ENCODE measurements at regions not wholly inside any gene's neighbourhood (a gene's known extent, or its start where the extent isn't known, plus 50 kb on each side); places are given as distances from the start of the nearest gene placed in this dataset.
A peak's percentile ranks its signal among the peaks of the same experiment; 100 is the strongest.

DNA sequence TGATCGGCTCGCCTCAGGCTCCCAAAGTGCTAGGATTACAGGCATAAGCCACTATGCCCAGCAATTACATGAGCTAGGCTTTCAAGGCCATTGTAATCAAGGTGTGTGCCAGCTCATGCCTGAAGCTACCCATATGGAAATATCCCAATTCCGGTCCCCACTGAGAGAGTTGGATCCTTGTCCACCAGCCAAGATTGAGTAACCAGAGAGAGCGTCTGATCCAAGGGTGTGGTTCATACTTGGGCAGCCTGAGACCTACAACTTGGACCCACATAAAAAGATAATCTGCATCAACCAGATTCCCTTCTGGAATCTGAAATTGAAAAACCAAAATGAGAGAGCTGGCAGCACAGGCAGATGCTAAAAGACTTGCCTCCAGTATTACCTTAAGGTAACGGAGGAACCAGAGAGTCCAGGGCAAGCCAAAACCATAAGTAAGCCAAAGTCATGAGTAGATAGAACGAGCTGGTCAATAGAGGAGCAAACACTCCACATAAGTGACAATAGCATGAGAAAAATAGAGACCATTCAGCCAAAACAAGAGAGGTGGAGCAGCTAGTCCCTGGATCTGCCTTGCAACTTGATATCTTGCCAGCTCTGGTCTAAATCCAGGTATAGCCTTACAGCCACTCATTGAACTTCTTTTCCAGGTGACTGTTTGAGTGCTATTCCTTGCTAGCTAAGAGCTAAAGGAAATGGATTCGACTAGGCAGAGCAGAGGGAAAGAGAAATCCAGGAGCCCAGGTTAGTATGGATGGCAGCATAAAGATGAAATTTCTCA is 63.8 kb upstream of the ATP1A1 start:
- Mint-ChIP-seq H3K36me3 (ENCODE audit: low read depth) (no peaks in the 10 kb centered on the region), H3K9me3 (no peaks in the 10 kb centered on the region), H3K27ac (peak overlapping the region; percentile 9), H3K27me3 (ENCODE audit: low read depth, poor library complexity) (no peaks in the 10 kb centered on the region), H3K4me1 (peaks cover 23% of the 10 kb centered on the region), H3K4me3 (no peak overlapping the region)
- TF ChIP-seq, protein P1, sequence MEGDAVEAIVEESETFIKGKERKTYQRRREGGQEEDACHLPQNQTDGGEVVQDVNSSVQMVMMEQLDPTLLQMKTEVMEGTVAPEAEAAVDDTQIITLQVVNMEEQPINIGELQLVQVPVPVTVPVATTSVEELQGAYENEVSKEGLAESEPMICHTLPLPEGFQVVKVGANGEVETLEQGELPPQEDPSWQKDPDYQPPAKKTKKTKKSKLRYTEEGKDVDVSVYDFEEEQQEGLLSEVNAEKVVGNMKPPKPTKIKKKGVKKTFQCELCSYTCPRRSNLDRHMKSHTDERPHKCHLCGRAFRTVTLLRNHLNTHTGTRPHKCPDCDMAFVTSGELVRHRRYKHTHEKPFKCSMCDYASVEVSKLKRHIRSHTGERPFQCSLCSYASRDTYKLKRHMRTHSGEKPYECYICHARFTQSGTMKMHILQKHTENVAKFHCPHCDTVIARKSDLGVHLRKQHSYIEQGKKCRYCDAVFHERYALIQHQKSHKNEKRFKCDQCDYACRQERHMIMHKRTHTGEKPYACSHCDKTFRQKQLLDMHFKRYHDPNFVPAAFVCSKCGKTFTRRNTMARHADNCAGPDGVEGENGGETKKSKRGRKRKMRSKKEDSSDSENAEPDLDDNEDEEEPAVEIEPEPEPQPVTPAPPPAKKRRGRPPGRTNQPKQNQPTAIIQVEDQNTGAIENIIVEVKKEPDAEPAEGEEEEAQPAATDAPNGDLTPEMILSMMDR (IDR thresholded peaks at IDR 0.05), result no peak
- DNase-seq, result no peak

GRCh38 chr1:116310180-116310579 is 62.9 kb upstream of the ATP1A1 start:
- no peak overlapping the region for H3K27ac Mint-ChIP-seq
- no peaks in the 10 kb centered on the region for H3K27me3 Mint-ChIP-seq (ENCODE audit: low read depth, poor library complexity)
- no peaks in the 10 kb centered on the region for H3K9me3 Mint-ChIP-seq
- no peak overlapping the region for H3K4me3 Mint-ChIP-seq
- TF ChIP-seq, protein P1 (IDR thresholded peaks at IDR 0.05), result no peak
- no peaks in the 10 kb centered on the region for H3K36me3 Mint-ChIP-seq (ENCODE audit: low read depth)
- DNase-seq, result no peak
- H3K4me1 Mint-ChIP-seq, result peaks cover 23% of the 10 kb centered on the region

GRCh38 chr1:116311193-116311592 is 61.9 kb upstream of the ATP1A1 start:
- no peaks in the 10 kb centered on the region for H3K27me3 Mint-ChIP-seq (ENCODE audit: low read depth, poor library complexity)
- no peak overlapping the region for H3K4me3 Mint-ChIP-seq
- DNase-seq, result no peak
- TF ChIP-seq, protein P1 (IDR thresholded peaks at IDR 0.05), result no peak
- H3K4me1 Mint-ChIP-seq, result peaks cover 23% of the 10 kb centered on the region
- H3K27ac Mint-ChIP-seq, result no peak overlapping the region
- no peaks in the 10 kb centered on the region for H3K9me3 Mint-ChIP-seq
- no peaks in the 10 kb centered on the region for H3K36me3 Mint-ChIP-seq (ENCODE audit: low read depth)

DNA sequence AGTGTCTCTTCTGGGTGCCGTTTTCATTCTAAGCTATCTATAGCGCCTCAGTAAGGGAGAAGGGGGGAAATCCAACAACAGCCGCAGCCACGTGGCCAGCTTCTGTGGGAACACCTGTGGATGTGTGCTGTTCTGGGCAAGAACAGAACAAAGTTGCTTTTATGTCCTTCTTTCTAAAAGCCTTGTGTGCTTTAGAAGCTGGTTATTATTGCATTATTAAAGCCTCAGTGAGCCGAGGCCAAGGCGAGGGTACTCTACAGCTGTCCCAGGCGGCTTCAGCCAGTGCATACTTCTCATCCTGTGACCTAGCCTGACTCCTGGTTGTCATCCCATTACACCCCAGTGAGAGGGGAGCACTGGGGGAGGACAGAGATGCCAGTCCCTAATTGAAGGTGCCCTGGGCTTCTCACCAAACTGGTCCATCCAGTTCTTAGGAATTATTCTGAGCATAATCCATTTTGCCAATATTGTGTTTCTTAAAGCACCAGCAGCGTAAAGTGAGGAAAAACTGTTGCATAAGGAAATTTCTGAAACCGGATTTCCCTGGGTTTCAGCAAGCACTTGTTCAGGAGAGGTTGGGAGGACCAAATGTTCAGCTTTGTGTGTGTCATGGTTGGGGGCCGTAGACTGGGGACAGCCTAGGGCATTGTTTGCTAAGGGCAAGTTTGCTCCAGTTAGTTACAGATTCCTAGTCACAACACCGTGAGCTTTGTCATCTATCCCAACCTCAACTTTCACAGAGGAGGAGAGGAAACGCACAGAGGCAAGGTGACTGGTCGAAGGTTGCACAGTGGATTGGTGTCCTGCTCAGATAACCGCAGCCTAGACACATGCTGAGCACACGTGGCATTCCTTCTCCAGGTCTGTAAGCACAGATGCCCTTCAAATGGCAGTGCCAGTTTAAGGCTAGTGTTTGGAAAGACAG is 61.0 kb upstream of the ATP1A1 start:
- TF ChIP-seq, protein P1 (IDR thresholded peaks at IDR 0.05), result no peak
- Mint-ChIP-seq H3K27me3 (ENCODE audit: low read depth, poor library complexity) (no peaks in the 10 kb centered on the region), H3K36me3 (ENCODE audit: low read depth) (no peaks in the 10 kb centered on the region), H3K4me3 (no peak overlapping the region), H3K4me1 (peaks cover 23% of the 10 kb centered on the region), H3K27ac (no peak overlapping the region), H3K9me3 (no peaks in the 10 kb centered on the region)
- DNase-seq, result no peak

DNA sequence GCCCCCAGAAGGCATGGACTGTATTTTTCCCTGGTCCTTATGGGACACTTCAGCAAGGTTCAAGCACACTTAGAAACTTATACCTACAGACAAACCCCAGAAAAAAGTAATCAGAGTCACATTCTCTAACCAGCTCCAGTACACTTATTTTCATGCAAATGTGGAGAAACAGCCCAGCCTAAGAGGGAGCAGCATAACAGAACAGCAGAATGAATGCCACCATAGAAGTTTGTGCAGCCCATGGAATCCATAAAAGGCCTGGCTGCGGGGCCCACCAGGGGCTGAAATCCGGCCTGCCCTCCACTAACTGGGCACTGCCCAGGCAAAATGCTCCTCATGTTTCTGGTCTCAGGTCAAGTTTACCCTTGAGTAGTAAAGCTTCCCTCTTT is 60.4 kb upstream of the ATP1A1 start:
- Mint-ChIP-seq H3K27ac (no peak overlapping the region), H3K4me3 (no peak overlapping the region), H3K9me3 (no peaks in the 10 kb centered on the region), H3K36me3 (ENCODE audit: low read depth) (no peaks in the 10 kb centered on the region), H3K27me3 (ENCODE audit: low read depth, poor library complexity) (no peaks in the 10 kb centered on the region), H3K4me1 (peaks cover 23% of the 10 kb centered on the region)
- TF ChIP-seq, protein P1 (IDR thresholded peaks at IDR 0.05), result no peak
- no peak for DNase-seq

Measured in nephron progenitor cell (in vitro differentiated cells).